SK-N-SH (cell line): ENCODE measurements at regions not wholly inside any gene's neighbourhood (a gene's known extent, or its start where the extent isn't known, plus 50 kb on each side); places are given as distances from the start of the nearest gene placed in this dataset.

ENCODE experiments used
- CTCF ChIA-PET: fragments of 300-600, 350-600 bp; formaldehyde crosslinking; extraction: SDS; loops from one replicate; lab custom pipeline; 2021; lab: Yijun Ruan, JAX
- POLR2A ChIA-PET: fragments of 350-600 bp; sonication (Branson Sonifier 250); formaldehyde crosslinking; extraction: SDS; loops from one replicate; lab custom pipeline; 2020; ENCODE audit warnings: antibody characterized with exemption, inconsistent platforms; lab: Yijun Ruan, JAX
- DNase-seq: peaks from one replicate; pipeline ENCODE4 v3.0.0; 2012
- H2AFZ ChIP-seq: fragments of 200-600 bp; sonication (generic); 2 replicates; pipeline ENCODE4 v1.8.1; 2016; ENCODE audit warnings: antibody characterized with exemption, mild to moderate bottlenecking, low read depth
- H3F3A ChIP-seq: fragments of 200-600 bp; sonication (generic); replicated peaks from 2 replicates; pipeline ENCODE3; 2016; ENCODE audit warnings: antibody characterized with exemption, mild to moderate bottlenecking; ENCODE audit not compliant: insufficient read depth
- H3K27ac ChIP-seq, 2 experiments: fragments of 200-500 bp in 1 of 2; fragments of 200-600 bp in 1 of 2; sonication (Bioruptor generic) in 1 of 2; sonication (generic), shearing (Covaris generic) in 1 of 2; 2 replicates each; pipeline versions ENCODE4 v1.5.1 to v1.6.1; 2014 to 2016; ENCODE audit warnings: low read depth in 2 of 2, inconsistent platforms in 1 of 2, low read length in 1 of 2, mild to moderate bottlenecking in 1 of 2, mixed read lengths in 1 of 2
- H3K27me3 ChIP-seq: fragments of 200-600 bp; sonication (generic), shearing (Covaris generic); 2 replicates; pipeline ENCODE4 v1.6.1; 2016; ENCODE audit warnings: mixed run types; ENCODE audit not compliant: insufficient read depth
- H3K36me3 ChIP-seq, 2 experiments: fragments of 200-500 bp in 1 of 2; fragments of 200-600 bp in 1 of 2; sonication (Bioruptor generic) in 1 of 2; sonication (generic) in 1 of 2; replicated peaks in 1 of 2; 2 replicates each; pipeline versions ENCODE3 to v1.5.1; 2014 to 2016; ENCODE audit warnings: low read length in 1 of 2, mild to moderate bottlenecking in 1 of 2; ENCODE audit not compliant: insufficient read depth in 2 of 2, control insufficient read depth in 1 of 2
- H3K4me1 ChIP-seq, 2 experiments: fragments of 200-500 bp in 1 of 2; fragments of 200-600 bp in 1 of 2; sonication (Bioruptor generic) in 1 of 2; sonication (generic), shearing (Covaris generic) in 1 of 2; 2 replicates each; pipeline versions ENCODE4 v1.5.1 to v1.6.1; 2014 to 2016; ENCODE audit warnings: low read depth in 1 of 2, low read length in 1 of 2, mixed run types in 1 of 2; ENCODE audit not compliant: insufficient read depth in 2 of 2, control insufficient read depth in 1 of 2
- H3K4me2 ChIP-seq: fragments of 200-600 bp; sonication (generic), shearing (Covaris generic); 2 replicates; pipeline ENCODE4 v1.6.1; 2017; ENCODE audit warnings: mixed run types
- H3K4me3 ChIP-seq, 2 experiments: fragments of 200-500 bp in 1 of 2; fragments of 200-600 bp in 1 of 2; sonication (Bioruptor generic) in 1 of 2; sonication (generic), shearing (Covaris generic) in 1 of 2; 2 replicates each; pipeline versions ENCODE4 v1.5.1 to v1.8.1; 2014 to 2016; ENCODE audit warnings: low read depth in 2 of 2, inconsistent platforms in 1 of 2, low read length in 1 of 2, mild to moderate bottlenecking in 1 of 2, mixed read lengths in 1 of 2, moderate library complexity in 1 of 2
- H3K79me2 ChIP-seq: fragments of 200-600 bp; sonication (generic); 2 replicates; pipeline ENCODE4 v1.8.1; 2017; ENCODE audit warnings: mild to moderate bottlenecking; ENCODE audit not compliant: insufficient read depth
- H3K9ac ChIP-seq: fragments of 200-600 bp; sonication (generic); 2 replicates; pipeline ENCODE4 v1.6.1; 2017; ENCODE audit warnings: mixed run types
- H3K9me2 ChIP-seq: fragments of 200-600 bp; sonication (generic); 2 replicates; pipeline ENCODE4 v1.6.1; 2017; ENCODE audit warnings: mixed run types
- H3K9me3 ChIP-seq: fragments of 200-600 bp; sonication (generic); 2 replicates; pipeline ENCODE4 v1.6.1; 2017; ENCODE audit warnings: mixed run types, mild to moderate bottlenecking, moderate library complexity
- H4K20me1 ChIP-seq: fragments of 200-600 bp; sonication (generic); 2 replicates; pipeline ENCODE4 v1.6.1; 2017; ENCODE audit warnings: mild to moderate bottlenecking, mixed run types; ENCODE audit not compliant: insufficient read depth
- CHD2 ChIP-seq: fragments of 150-350 bp; IDR thresholded peaks from 2 replicates; pipeline ENCODE4 v1.6.1; 2018; ENCODE audit warnings: low read length; ENCODE audit not compliant: partially characterized antibody
- GATA2 ChIP-seq: sonication (generic); formaldehyde crosslinking; IDR thresholded peaks from 2 replicates; pipeline ENCODE4 v1.5.0; 2020; ENCODE audit warnings: mild to moderate bottlenecking, missing genetic modification reagents
- JUND ChIP-seq: IDR thresholded peaks from 2 replicates; pipeline ENCODE4 v1.4.0; 2012
- NRF1 ChIP-seq: IDR thresholded peaks from 2 replicates; pipeline ENCODE4 v1.6.1; 2012; ENCODE audit warnings: low read depth, mild to moderate bottlenecking, low read length
- RXRA ChIP-seq: IDR thresholded peaks from 2 replicates; pipeline ENCODE4 v1.4.0; 2012; ENCODE audit warnings: low read depth, mild to moderate bottlenecking, borderline replicate concordance
- SMC3 ChIP-seq: IDR thresholded peaks from 2 replicates; pipeline ENCODE4 v1.6.1; 2012; ENCODE audit warnings: low read depth, low read length, improper control_type of control experiment
- WGBS: methylation state at CpG from one replicate; pipeline ENCODE4 v1.1.6; 2017; ENCODE audit warnings: low lambda C conversion rate; 5-methylcytosine and 5-hydroxymethylcytosine counted together
- TF ChIP-seq, protein P1 (sequence below): IDR thresholded peaks from 2 replicates; pipeline ENCODE4 v1.6.1; 2012; ENCODE audit warnings: mild to moderate bottlenecking, low read depth, low read length, moderate library complexity
- TF ChIP-seq, protein P2 (sequence below): IDR thresholded peaks from 2 replicates; pipeline ENCODE4; 2012
- TF ChIP-seq, protein P3 (sequence below): IDR thresholded peaks from 2 replicates; pipeline ENCODE4 v1.4.0; 2012; ENCODE audit warnings: low read depth, borderline replicate concordance
- TF ChIP-seq, protein P4 (sequence below): IDR thresholded peaks from 2 replicates; pipeline ENCODE4 v1.4.0; 2012; ENCODE audit warnings: low read depth

DNA sequence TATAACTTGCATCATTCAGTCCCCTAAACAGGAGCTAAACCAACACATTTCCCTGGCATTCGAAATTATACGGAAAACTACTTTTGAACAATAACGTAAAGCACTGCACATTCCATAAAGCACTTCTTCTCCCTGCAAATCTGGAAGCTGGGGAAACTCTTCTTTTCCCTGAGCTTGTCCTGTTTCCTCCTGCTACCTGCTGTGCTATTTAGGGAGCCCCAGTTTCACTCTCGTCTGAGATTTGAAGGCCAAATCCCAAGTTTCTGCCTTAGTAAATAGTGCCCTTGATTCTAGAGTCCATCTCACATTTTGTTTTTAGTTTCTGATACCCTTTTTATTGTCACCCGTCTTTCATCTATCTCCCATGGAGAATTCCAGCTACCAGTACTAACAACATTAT lies 67.7 kb upstream of the OSR1 start:
- H3K9ac ChIP-seq = no peak overlapping the region
- POLR2A ChIA-PET = no interaction called here
- CTCF ChIA-PET = interaction anchor here (0.6 to 0.7 kb wide), 2 partner anchors 29 to 437 kb away, joined by 3 read pairs; no protein-coding TSS in a partner anchor

DNA sequence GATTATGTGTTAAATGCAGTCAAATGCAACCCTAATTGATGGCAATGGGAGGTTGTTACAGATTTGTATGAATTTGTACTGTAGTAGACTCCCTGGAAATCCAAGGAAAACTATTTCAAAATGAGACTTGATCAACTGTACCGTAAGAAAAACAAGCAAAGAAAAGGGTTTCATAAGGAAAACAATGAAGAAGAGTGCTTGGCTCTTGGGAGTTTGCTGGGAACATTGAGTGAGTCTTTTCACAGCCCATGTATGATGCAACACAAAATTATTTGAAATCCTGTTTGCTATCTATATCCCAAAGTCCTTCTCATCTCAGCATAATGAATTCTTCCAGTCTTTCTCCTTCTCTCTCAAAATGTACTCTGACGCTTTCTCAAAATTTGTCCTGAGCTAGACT lies 67.0 kb upstream of the OSR1 start:
- H3K4me3 ChIP-seq = no peak overlapping the region
- no peaks in the 10 kb centered on the region; the same call in 1 of the 2 replicates for H3K27me3 ChIP-seq
- no peak overlapping the region for H3K9ac ChIP-seq
- no peak for TF ChIP-seq RXRA
- TF ChIP-seq GATA2 (CRISPR knock-in tag) = no peak
- no peak for TF ChIP-seq NRF1
- TF ChIP-seq, protein P1, sequence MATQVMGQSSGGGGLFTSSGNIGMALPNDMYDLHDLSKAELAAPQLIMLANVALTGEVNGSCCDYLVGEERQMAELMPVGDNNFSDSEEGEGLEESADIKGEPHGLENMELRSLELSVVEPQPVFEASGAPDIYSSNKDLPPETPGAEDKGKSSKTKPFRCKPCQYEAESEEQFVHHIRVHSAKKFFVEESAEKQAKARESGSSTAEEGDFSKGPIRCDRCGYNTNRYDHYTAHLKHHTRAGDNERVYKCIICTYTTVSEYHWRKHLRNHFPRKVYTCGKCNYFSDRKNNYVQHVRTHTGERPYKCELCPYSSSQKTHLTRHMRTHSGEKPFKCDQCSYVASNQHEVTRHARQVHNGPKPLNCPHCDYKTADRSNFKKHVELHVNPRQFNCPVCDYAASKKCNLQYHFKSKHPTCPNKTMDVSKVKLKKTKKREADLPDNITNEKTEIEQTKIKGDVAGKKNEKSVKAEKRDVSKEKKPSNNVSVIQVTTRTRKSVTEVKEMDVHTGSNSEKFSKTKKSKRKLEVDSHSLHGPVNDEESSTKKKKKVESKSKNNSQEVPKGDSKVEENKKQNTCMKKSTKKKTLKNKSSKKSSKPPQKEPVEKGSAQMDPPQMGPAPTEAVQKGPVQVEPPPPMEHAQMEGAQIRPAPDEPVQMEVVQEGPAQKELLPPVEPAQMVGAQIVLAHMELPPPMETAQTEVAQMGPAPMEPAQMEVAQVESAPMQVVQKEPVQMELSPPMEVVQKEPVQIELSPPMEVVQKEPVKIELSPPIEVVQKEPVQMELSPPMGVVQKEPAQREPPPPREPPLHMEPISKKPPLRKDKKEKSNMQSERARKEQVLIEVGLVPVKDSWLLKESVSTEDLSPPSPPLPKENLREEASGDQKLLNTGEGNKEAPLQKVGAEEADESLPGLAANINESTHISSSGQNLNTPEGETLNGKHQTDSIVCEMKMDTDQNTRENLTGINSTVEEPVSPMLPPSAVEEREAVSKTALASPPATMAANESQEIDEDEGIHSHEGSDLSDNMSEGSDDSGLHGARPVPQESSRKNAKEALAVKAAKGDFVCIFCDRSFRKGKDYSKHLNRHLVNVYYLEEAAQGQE = no peak
- no peak for TF ChIP-seq CHD2
- TF ChIP-seq, all 33 proteins: peak for 0
- 28% methylated on average over 2 of the region's 2 CpGs for WGBS
- Histone ChIP-seq H2AFZ (no peak overlapping the region), H3K9me3 (no peaks in the 10 kb centered on the region), H3K36me3 (no peaks in the 10 kb centered on the region), H4K20me1 (no peaks in the 10 kb centered on the region), H3K79me2 (no peaks in the 10 kb centered on the region), H3K9me2 (no peaks in the 10 kb centered on the region), H3K4me1 (peaks cover 0 to 3% of the 10 kb centered on the region in 2 experiments; a peak in 1 of 4 replicates), H3K27ac (no peak overlapping the region), H3F3A (no peaks in the 10 kb centered on the region), H3K4me2 (no peak overlapping the region)
- CTCF ChIA-PET = interaction anchor here (0.6 kb wide), 1 partner anchor 28 kb away, joined by 3 read pairs; no protein-coding TSS in a partner anchor
- DNase-seq = no peak
- POLR2A ChIA-PET = no interaction called here

More for the DNA sequence above, 67.7 kb upstream of the OSR1 start:
- no peak for DNase-seq
- no peak overlapping the region for H3K27ac ChIP-seq
- peaks cover 0 to 3% of the 10 kb centered on the region in 2 experiments; a peak in 1 of 4 replicates for H3K4me1 ChIP-seq
- no peak overlapping the region for H2AFZ ChIP-seq
- TF ChIP-seq SMC3 (no peak), JUND (no peak), NRF1 (no peak)
- TF ChIP-seq, protein P2, sequence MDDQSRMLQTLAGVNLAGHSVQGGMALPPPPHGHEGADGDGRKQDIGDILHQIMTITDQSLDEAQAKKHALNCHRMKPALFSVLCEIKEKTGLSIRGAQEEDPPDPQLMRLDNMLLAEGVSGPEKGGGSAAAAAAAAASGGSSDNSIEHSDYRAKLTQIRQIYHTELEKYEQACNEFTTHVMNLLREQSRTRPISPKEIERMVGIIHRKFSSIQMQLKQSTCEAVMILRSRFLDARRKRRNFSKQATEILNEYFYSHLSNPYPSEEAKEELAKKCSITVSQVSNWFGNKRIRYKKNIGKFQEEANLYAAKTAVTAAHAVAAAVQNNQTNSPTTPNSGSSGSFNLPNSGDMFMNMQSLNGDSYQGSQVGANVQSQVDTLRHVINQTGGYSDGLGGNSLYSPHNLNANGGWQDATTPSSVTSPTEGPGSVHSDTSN = no peak
- TF ChIP-seq, protein P3, sequence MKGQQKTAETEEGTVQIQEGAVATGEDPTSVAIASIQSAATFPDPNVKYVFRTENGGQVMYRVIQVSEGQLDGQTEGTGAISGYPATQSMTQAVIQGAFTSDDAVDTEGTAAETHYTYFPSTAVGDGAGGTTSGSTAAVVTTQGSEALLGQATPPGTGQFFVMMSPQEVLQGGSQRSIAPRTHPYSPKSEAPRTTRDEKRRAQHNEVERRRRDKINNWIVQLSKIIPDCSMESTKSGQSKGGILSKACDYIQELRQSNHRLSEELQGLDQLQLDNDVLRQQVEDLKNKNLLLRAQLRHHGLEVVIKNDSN = no peak
- TF ChIP-seq, protein P4, sequence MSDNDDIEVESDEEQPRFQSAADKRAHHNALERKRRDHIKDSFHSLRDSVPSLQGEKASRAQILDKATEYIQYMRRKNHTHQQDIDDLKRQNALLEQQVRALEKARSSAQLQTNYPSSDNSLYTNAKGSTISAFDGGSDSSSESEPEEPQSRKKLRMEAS = no peak
- TF ChIP-seq, protein P1 = no peak
- H3K9me2 ChIP-seq = no peaks in the 10 kb centered on the region
- no peaks in the 10 kb centered on the region for H3K36me3 ChIP-seq
- 17% methylated on average over 5 of the region's 5 CpGs for WGBS
- H3K4me3 ChIP-seq = no peak overlapping the region
- H3K9me3 ChIP-seq = no peaks in the 10 kb centered on the region
- no peaks in the 10 kb centered on the region; the same call in 1 of the 2 replicates for H3K27me3 ChIP-seq
- no peak overlapping the region for H3K4me2 ChIP-seq
- H4K20me1 ChIP-seq = no peaks in the 10 kb centered on the region
- H3F3A ChIP-seq = no peaks in the 10 kb centered on the region
- no peaks in the 10 kb centered on the region for H3K79me2 ChIP-seq
